ENCODE measurements at regions not wholly inside any gene's neighbourhood (a gene's known extent, or its start where the extent isn't known, plus 50 kb on each side); places are given as distances from the start of the nearest gene placed in this dataset.

GRCh38 chr10:61073391-61073790 is 129.4 kb upstream of the RHOBTB1 start:
- TF ChIP-seq, protein P1, sequence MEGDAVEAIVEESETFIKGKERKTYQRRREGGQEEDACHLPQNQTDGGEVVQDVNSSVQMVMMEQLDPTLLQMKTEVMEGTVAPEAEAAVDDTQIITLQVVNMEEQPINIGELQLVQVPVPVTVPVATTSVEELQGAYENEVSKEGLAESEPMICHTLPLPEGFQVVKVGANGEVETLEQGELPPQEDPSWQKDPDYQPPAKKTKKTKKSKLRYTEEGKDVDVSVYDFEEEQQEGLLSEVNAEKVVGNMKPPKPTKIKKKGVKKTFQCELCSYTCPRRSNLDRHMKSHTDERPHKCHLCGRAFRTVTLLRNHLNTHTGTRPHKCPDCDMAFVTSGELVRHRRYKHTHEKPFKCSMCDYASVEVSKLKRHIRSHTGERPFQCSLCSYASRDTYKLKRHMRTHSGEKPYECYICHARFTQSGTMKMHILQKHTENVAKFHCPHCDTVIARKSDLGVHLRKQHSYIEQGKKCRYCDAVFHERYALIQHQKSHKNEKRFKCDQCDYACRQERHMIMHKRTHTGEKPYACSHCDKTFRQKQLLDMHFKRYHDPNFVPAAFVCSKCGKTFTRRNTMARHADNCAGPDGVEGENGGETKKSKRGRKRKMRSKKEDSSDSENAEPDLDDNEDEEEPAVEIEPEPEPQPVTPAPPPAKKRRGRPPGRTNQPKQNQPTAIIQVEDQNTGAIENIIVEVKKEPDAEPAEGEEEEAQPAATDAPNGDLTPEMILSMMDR (IDR thresholded peaks at IDR 0.05; ENCODE audit: unreplicated experiment) = no peak
- no peaks in the 10 kb centered on the region for H3K36me3 Mint-ChIP-seq (ENCODE audit: insufficient read depth, unreplicated experiment)
- ChIA-PET CTCF (interaction anchor here (0.5 kb wide), 1 partner anchor 313 kb away, joined by 3 read pairs; no protein-coding TSS in a partner anchor), POLR2A (no interaction called here)
- no peaks in the 10 kb centered on the region for H3K4me1 Mint-ChIP-seq (ENCODE audit: insufficient read depth, unreplicated experiment)
- H3K9me3 Mint-ChIP-seq (ENCODE audit: unreplicated experiment) = no peaks in the 10 kb centered on the region
- H3K27me3 Mint-ChIP-seq (ENCODE audit: insufficient read depth, unreplicated experiment) = no peaks in the 10 kb centered on the region
- DNase-seq (ENCODE audit: unreplicated experiment) = no peak
- H3K27ac Mint-ChIP-seq (ENCODE audit: low read depth, unreplicated experiment) = no peak overlapping the region
- H3K4me3 Mint-ChIP-seq (ENCODE audit: unreplicated experiment) = no peak overlapping the region
- intact Hi-C loops (cut with micrococcal nuclease) = no loop called here
- no TSS peak for BruUV-seq (replicated peaks)

DNA sequence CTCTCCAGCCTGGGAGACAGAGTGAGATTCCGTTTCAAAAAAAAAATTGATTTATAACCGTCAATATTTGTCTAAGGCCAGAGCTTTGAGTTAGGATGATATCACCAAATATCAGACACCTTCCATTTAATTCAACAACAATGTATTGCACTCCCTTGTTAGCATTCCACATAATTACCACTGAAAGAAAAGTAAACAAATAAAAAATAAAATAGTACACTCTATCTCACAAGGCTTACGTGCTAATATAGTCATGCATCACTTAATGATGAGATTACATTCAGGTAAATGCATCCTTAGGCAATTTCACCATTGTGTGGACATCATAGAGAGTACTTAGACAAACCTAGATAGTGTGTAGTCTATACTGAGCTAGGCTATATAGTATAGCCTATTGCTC is 127.6 kb upstream of the RHOBTB1 start:
- BruUV-seq (replicated peaks) = no TSS peak
- TF ChIP-seq, protein P1 (IDR thresholded peaks at IDR 0.05; ENCODE audit: unreplicated experiment) = no peak
- DNase-seq (ENCODE audit: unreplicated experiment) = no peak
- Mint-ChIP-seq H3K36me3 (ENCODE audit: insufficient read depth, unreplicated experiment) (no peaks in the 10 kb centered on the region), H3K27ac (ENCODE audit: low read depth, unreplicated experiment) (no peak overlapping the region), H3K27me3 (ENCODE audit: insufficient read depth, unreplicated experiment) (no peaks in the 10 kb centered on the region), H3K4me1 (ENCODE audit: insufficient read depth, unreplicated experiment) (no peaks in the 10 kb centered on the region), H3K4me3 (ENCODE audit: unreplicated experiment) (no peak overlapping the region), H3K9me3 (ENCODE audit: unreplicated experiment) (no peaks in the 10 kb centered on the region)
- ChIA-PET POLR2A (interaction anchor here (1.0 to 1.2 kb wide), 2 partner anchors 8 to 13 kb away, joined by 3 read pairs; no protein-coding TSS in a partner anchor), CTCF (no interaction called here)
- intact Hi-C loops (cut with micrococcal nuclease) = no loop called here

DNA sequence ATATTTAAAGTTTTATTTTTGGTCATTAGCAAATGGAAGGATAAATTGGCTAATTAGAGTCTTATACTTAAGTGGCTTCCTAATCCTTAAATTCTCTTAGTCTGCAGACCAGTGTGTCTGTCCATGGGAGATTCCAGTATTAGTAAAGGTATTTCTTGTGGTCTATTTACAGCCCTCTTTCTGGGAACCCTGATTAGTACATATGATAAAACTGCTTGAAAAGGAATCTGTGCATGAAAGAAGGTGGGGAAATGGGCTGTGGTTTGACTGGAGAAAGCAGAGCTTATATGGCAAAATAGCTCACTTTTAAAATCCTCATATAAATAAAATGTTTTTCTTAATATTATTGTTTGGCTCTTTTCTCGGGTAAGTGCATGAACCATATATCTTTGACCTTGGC is 124.5 kb upstream of the RHOBTB1 start:
- no peak overlapping the region for H3K4me3 Mint-ChIP-seq (ENCODE audit: unreplicated experiment)
- intact Hi-C loops (cut with micrococcal nuclease) = no loop called here
- BruUV-seq (replicated peaks) = no TSS peak
- H3K27ac Mint-ChIP-seq (ENCODE audit: low read depth, unreplicated experiment) = no peak overlapping the region
- no peaks in the 10 kb centered on the region for H3K27me3 Mint-ChIP-seq (ENCODE audit: insufficient read depth, unreplicated experiment)
- DNase-seq (ENCODE audit: unreplicated experiment) = no peak
- H3K4me1 Mint-ChIP-seq (ENCODE audit: insufficient read depth, unreplicated experiment) = no peaks in the 10 kb centered on the region
- H3K36me3 Mint-ChIP-seq (ENCODE audit: insufficient read depth, unreplicated experiment) = no peaks in the 10 kb centered on the region
- H3K9me3 Mint-ChIP-seq (ENCODE audit: unreplicated experiment) = no peaks in the 10 kb centered on the region
- CTCF ChIA-PET = no interaction called here
- TF ChIP-seq, protein P1 (IDR thresholded peaks at IDR 0.05; ENCODE audit: unreplicated experiment) = no peak
- POLR2A ChIA-PET = interaction anchor here (0.7 kb wide), 2 partner anchors 72 to 133 kb away, joined by 3 read pairs; no protein-coding TSS in a partner anchor

- intact Hi-C loops (cut with micrococcal nuclease) = no loop called here
- BruUV-seq (replicated peaks) = no TSS peak
Observed at GRCh38 chr10:61067671-61068336, 123.8 kb upstream of the RHOBTB1 start.

More at GRCh38 chr10:61067671-61068336, 123.8 kb upstream of the RHOBTB1 start:
- POLR2A ChIA-PET = interaction anchor here (0.7 kb wide), 1 partner anchor 72 kb away, joined by 3 read pairs; no protein-coding TSS in a partner anchor
- H3K27ac Mint-ChIP-seq (ENCODE audit: low read depth, unreplicated experiment) = no peak overlapping the region
- no peaks in the 10 kb centered on the region for H3K36me3 Mint-ChIP-seq (ENCODE audit: insufficient read depth, unreplicated experiment)
- H3K27me3 Mint-ChIP-seq (ENCODE audit: insufficient read depth, unreplicated experiment) = no peaks in the 10 kb centered on the region
- CTCF ChIA-PET = no interaction called here
- no peaks in the 10 kb centered on the region for H3K9me3 Mint-ChIP-seq (ENCODE audit: unreplicated experiment)
- H3K4me1 Mint-ChIP-seq (ENCODE audit: insufficient read depth, unreplicated experiment) = no peaks in the 10 kb centered on the region
- H3K4me3 Mint-ChIP-seq (ENCODE audit: unreplicated experiment) = no peak overlapping the region
- DNase-seq (ENCODE audit: unreplicated experiment) = no peak
- TF ChIP-seq, protein P1 (IDR thresholded peaks at IDR 0.05; ENCODE audit: unreplicated experiment) = no peak
